DMS153 treated with DMSO at 0.1 percent for 48 hours (cell line): ENCODE measurements at regions not wholly inside any gene's neighbourhood (a gene's known extent, or its start where the extent isn't known, plus 50 kb on each side); places are given as distances from the start of the nearest gene placed in this dataset.

Source experiments
- DNase-seq: peaks from one replicate; lab custom pipeline; 2025; ENCODE audit not compliant: unreplicated experiment; lab: John Stamatoyannopoulos, UW

GRCh38 chr16:50996166-50996829, 154.8 kb downstream of the SALL1 start:
- DNase-seq: no peak

GRCh38 chr16:50994995-50995394, 156.1 kb downstream of the SALL1 start:
- no peak for DNase-seq

GRCh38 chr16:50992350-50993032, 158.6 kb downstream of the SALL1 start:
- no peak for DNase-seq

GRCh38 chr16:50991436-50991835, 159.6 kb downstream of the SALL1 start:
- DNase-seq: no peak

- no peak for DNase-seq
Observed at GRCh38 chr16:50991006-50991405, 160.1 kb downstream of the SALL1 start.

- no peak for DNase-seq
Observed at GRCh38 chr16:50989047-50989446, 162.0 kb downstream of the SALL1 start.

- peak; percentile 1 for DNase-seq
Observed at GRCh38 chr16:50988441-50988840, 162.6 kb downstream of the SALL1 start.

- no peak for DNase-seq
Observed at GRCh38 chr16:50986453-50986852, 164.6 kb downstream of the SALL1 start.

- DNase-seq: no peak
Observed at GRCh38 chr16:50985733-50986132, 165.3 kb downstream of the SALL1 start.

- no peak for DNase-seq
Observed at GRCh38 chr16:50984688-50985087, 166.4 kb downstream of the SALL1 start.

- DNase-seq: no peak
Observed at GRCh38 chr16:50982808-50983207, 168.3 kb downstream of the SALL1 start.

GRCh38 chr16:50981951-50982350, 169.1 kb downstream of the SALL1 start:
- no peak for DNase-seq

GRCh38 chr16:50980666-50981065, 170.4 kb downstream of the SALL1 start:
- DNase-seq: no peak

GRCh38 chr16:50979806-50980620, 171.1 kb downstream of the SALL1 start:
- DNase-seq: no peak

- DNase-seq: no peak
Observed at GRCh38 chr16:50977138-50977537, 173.9 kb downstream of the SALL1 start.

GRCh38 chr16:50974438-50975036, 176.5 kb downstream of the SALL1 start:
- DNase-seq: no peak

GRCh38 chr16:50972876-50973275, 178.2 kb downstream of the SALL1 start:
- DNase-seq: no peak

- no peak for DNase-seq
Observed at GRCh38 chr16:50970281-50970680, 180.8 kb downstream of the SALL1 start.

GRCh38 chr16:50967827-50968612, 183.1 kb downstream of the SALL1 start:
- no peak for DNase-seq

GRCh38 chr16:50964491-50964890, 186.6 kb downstream of the SALL1 start:
- no peak for DNase-seq

GRCh38 chr16:50961952-50962351, 189.1 kb downstream of the SALL1 start:
- no peak for DNase-seq
